Ovary (tissue), 3 donors: ENCODE measurements at regions not wholly inside any gene's neighbourhood (a gene's known extent, or its start where the extent isn't known, plus 50 kb on each side); places are given as distances from the start of the nearest gene placed in this dataset.

Experiments
- CTCF ChIP-seq, 3 donors: fragments of 450-650 bp in 2 of 3; fragments of 200-600 bp in 1 of 3; IDR thresholded peaks; one replicate each; pipeline versions ENCODE4 v1.5.1 to v1.8.0; 2016 to 2022; ENCODE audit warnings: antibody characterized with exemption in 3 of 3, mild to moderate bottlenecking in 1 of 3
- EP300 ChIP-seq: sonication (generic); formaldehyde crosslinking; IDR thresholded peaks from one replicate; pipeline ENCODE4 v1.6.1; 2017; ENCODE audit warnings: antibody characterized with exemption
- donor health status: DM: no; HTN: no; CAD: no.

- TF ChIP-seq EP300 = no peak
- TF ChIP-seq CTCF (IDR thresholded peaks at IDR 0.05) = no peak
These were observed 553.9 kb downstream of the ZNF804A start for GRCh38 chr2:185152186-185152585.
